HT-29 (cell line): ENCODE measurements at regions not wholly inside any gene's neighbourhood (a gene's known extent, or its start where the extent isn't known, plus 50 kb on each side); places are given as distances from the start of the nearest gene placed in this dataset.

Experiments used
- DNase-seq: peaks from one replicate; pipeline ENCODE4 v3.0.0-alpha.2; 2015; ENCODE audit warnings: low spot score

GRCh38 chrX:51437521-51437920, 58.9 kb downstream of the NUDT11 start:
- DNase-seq = no peak

GRCh38 chrX:51435101-51435500, 61.3 kb downstream of the NUDT11 start:
- no peak for DNase-seq

- no peak for DNase-seq
Observed at GRCh38 chrX:51421972-51422597, 74.3 kb downstream of the NUDT11 start.

- peak; percentile 57 for DNase-seq
Observed at GRCh38 chrX:51420610-51421009, 75.8 kb downstream of the NUDT11 start.

- no peak for DNase-seq
Observed at GRCh38 chrX:51408462-51408861, 75.8 kb downstream of the NUDT10 start.

- DNase-seq = no peak
Observed at GRCh38 chrX:51407520-51408409, 75.1 kb downstream of the NUDT10 start.

GRCh38 chrX:51406688-51407519, 74.3 kb downstream of the NUDT10 start:
- DNase-seq = no peak

- no peak for DNase-seq
Observed at GRCh38 chrX:51404445-51404844, 71.8 kb downstream of the NUDT10 start.

GRCh38 chrX:51395810-51396728, 63.4 kb downstream of the NUDT10 start:
- no peak for DNase-seq

GRCh38 chrX:51395480-51395809, 62.8 kb downstream of the NUDT10 start:
- no peak for DNase-seq
